ENCODE measurements at regions not wholly inside any gene's neighbourhood (a gene's known extent, or its start where the extent isn't known, plus 50 kb on each side); places are given as distances from the start of the nearest gene placed in this dataset.
"Not testable (repeated sequence)": the region's sequence is repeated elsewhere in the genome, so short reads cannot be mapped to it uniquely, and the experiment has no call there.

GRCh38 chr11:121372671-121373429, 79.3 kb upstream of the SORL1 start:
- Histone ChIP-seq H3K4me1 (peaks cover 12% of the 10 kb centered on the region), H3K36me3 (no peaks in the 10 kb centered on the region), H3K9me3 (no peaks in the 10 kb centered on the region), H3K27ac (no peak overlapping the region), H3K4me3 (no peak overlapping the region), H3K27me3 (no peaks in the 10 kb centered on the region)
- intact Hi-C loops (cut with DNase I): no loop called here
- DNase-seq (ENCODE audit: extremely low spot score in 2 of 2): no peak
- TF ChIP-seq POLR2AphosphoS5 (IDR thresholded peaks at IDR 0.05; ENCODE audit: insufficient read depth in 1 of 2, low read depth in 1 of 2) (no peak), POLR2A (IDR thresholded peaks at IDR 0.05) (no peak)
- TF ChIP-seq, protein P1, sequence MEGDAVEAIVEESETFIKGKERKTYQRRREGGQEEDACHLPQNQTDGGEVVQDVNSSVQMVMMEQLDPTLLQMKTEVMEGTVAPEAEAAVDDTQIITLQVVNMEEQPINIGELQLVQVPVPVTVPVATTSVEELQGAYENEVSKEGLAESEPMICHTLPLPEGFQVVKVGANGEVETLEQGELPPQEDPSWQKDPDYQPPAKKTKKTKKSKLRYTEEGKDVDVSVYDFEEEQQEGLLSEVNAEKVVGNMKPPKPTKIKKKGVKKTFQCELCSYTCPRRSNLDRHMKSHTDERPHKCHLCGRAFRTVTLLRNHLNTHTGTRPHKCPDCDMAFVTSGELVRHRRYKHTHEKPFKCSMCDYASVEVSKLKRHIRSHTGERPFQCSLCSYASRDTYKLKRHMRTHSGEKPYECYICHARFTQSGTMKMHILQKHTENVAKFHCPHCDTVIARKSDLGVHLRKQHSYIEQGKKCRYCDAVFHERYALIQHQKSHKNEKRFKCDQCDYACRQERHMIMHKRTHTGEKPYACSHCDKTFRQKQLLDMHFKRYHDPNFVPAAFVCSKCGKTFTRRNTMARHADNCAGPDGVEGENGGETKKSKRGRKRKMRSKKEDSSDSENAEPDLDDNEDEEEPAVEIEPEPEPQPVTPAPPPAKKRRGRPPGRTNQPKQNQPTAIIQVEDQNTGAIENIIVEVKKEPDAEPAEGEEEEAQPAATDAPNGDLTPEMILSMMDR (IDR thresholded peaks at IDR 0.05): no peak

DNA sequence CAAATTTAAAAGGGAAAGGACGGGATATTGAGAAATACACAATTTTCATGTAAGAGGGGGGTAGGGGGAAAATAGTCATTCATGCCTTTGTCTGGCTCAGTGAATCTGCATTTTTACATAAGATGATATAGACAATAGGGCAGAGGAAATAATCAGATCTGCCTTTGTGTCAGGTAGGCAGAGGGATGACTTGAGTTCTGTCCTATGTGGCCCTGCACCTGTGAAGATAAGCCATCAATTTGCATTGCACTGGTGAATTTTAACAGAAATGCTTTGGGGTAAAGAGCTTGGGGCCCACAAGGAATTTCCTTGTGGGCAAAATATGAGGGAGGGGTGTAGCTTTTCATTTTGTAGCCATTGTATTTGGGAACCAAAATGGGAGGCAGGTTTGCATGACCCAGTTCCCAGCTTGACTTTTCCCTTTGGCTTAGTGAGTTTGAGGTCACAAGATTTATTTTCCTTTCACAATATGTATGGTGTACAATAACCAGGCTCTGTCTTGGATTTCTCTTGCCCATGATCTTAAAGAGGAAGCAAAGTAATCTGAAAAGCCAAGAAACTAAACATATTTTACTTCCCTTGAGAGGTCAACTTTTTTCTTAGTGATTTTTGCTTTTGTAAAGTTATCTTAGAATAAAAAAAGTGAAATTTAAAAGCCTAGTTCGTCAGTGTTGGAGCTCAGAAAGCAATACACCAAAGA, 77.7 kb upstream of the SORL1 start:
- no peak overlapping the region for H3K27ac ChIP-seq
- TF ChIP-seq, protein P1 (IDR thresholded peaks at IDR 0.05): no peak
- TF ChIP-seq POLR2AphosphoS5 (IDR thresholded peaks at IDR 0.05; ENCODE audit: insufficient read depth in 1 of 2, low read depth in 1 of 2) (no peak), POLR2A (IDR thresholded peaks at IDR 0.05) (no peak)
- DNase-seq (ENCODE audit: extremely low spot score in 2 of 2): no peak

DNA sequence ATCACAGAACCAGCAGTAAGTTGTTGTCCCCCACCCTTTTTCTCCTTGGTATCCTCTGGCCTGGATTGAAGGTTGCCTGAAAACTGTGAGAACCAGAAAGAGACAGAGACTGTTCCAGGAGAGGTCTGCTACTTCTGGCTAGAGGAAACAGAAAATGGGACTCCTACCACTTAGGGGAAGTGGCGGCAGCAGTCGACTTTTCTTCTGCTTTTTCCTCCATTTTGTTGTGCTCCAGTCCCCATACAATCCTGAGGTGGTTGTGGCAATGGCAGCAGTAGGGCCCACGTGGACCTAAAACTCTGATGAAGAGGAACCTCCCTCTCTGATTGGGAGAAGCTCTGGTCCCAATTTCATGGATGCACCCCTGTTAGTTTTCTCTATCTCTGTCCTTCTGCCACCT, 76.0 kb upstream of the SORL1 start:
- Histone ChIP-seq H3K36me3 (no peaks in the 10 kb centered on the region), H3K27me3 (no peaks in the 10 kb centered on the region), H3K27ac (no peak overlapping the region), H3K4me1 (no peaks in the 10 kb centered on the region), H3K9me3 (no peaks in the 10 kb centered on the region), H3K4me3 (no peak overlapping the region)
- intact Hi-C loops (cut with DNase I): no loop called here
- TF ChIP-seq, protein P1 (IDR thresholded peaks at IDR 0.05): no peak
- no peak for TF ChIP-seq POLR2A (IDR thresholded peaks at IDR 0.05)
- no peak for TF ChIP-seq POLR2AphosphoS5 (IDR thresholded peaks at IDR 0.05; ENCODE audit: insufficient read depth in 1 of 2, low read depth in 1 of 2)
- DNase-seq (ENCODE audit: extremely low spot score in 2 of 2): no peak

More for the DNA sequence above, 77.7 kb upstream of the SORL1 start:
- Histone ChIP-seq H3K4me1 (no peaks in the 10 kb centered on the region), H3K27me3 (no peaks in the 10 kb centered on the region), H3K36me3 (no peaks in the 10 kb centered on the region), H3K4me3 (no peak overlapping the region), H3K9me3 (no peaks in the 10 kb centered on the region)
- intact Hi-C loops (cut with DNase I): no loop called here

GRCh38 chr11:121379145-121379810, 72.8 kb upstream of the SORL1 start:
- H3K27ac ChIP-seq; DNase-seq (ENCODE audit: extremely low spot score in 2 of 2); H3K9me3 ChIP-seq; intact Hi-C loops (cut with DNase I); H3K36me3 ChIP-seq; H3K27me3 ChIP-seq; H3K4me3 ChIP-seq; H3K4me1 ChIP-seq: not testable (repeated sequence)

DNA sequence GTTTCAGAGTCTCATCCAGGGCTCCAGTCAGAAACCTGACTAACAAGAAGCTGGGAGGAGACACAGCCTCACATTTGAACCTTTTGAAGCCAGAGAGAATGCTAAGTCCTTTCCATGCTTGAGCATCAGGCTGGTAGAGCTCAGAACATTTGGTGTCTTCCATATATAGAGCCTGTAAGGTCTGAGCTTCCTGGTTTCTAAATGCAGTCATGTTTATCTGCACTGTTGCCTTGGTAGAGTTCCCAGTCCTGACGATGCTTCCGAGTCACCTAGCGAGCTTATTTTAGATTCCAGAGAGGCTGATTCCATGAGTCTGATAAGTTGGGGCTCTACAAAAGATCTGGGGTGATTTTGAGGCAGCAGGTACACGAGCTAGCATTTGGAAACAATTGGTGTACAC, 68.4 kb upstream of the SORL1 start:
- peaks cover under 1% of the 10 kb centered on the region for H3K4me1 ChIP-seq
- H3K9me3 ChIP-seq: no peaks in the 10 kb centered on the region
- intact Hi-C loops (cut with DNase I): loop anchor here (1.0 kb wide), 1 partner anchor 37 kb away; no protein-coding TSS in a partner anchor
- no peak for DNase-seq (ENCODE audit: extremely low spot score in 2 of 2)
- no peak overlapping the region for H3K4me3 ChIP-seq
- H3K27ac ChIP-seq: no peak overlapping the region
- H3K36me3 ChIP-seq: no peaks in the 10 kb centered on the region
- TF ChIP-seq POLR2A (IDR thresholded peaks at IDR 0.05): no peak
- TF ChIP-seq POLR2AphosphoS5 (IDR thresholded peaks at IDR 0.05; ENCODE audit: insufficient read depth in 1 of 2, low read depth in 1 of 2): no peak
- TF ChIP-seq, protein P1 (IDR thresholded peaks at IDR 0.05): no peak
- H3K27me3 ChIP-seq: no peaks in the 10 kb centered on the region
